GM18870 (cell line): ENCODE measurements at regions not wholly inside any gene's neighbourhood (a gene's known extent, or its start where the extent isn't known, plus 50 kb on each side); places are given as distances from the start of the nearest gene placed in this dataset.

Experiments used
- ATAC-seq: cut with Tn5 transposase; IDR thresholded peaks from one replicate; pipeline ENCODE4 v1.9.1; 2021; ENCODE audit warnings: moderate library complexity; ENCODE audit not compliant: unreplicated experiment

GRCh38 chr14:42079911-42080310 is 473.2 kb downstream of the LRFN5 start:
- ATAC-seq = no peak

- ATAC-seq = no peak
Measured at GRCh38 chr14:42078345-42078744, 471.7 kb downstream of the LRFN5 start.

GRCh38 chr14:42070031-42070430 is 463.4 kb downstream of the LRFN5 start:
- ATAC-seq = no peak

GRCh38 chr14:42057111-42057510 is 450.4 kb downstream of the LRFN5 start:
- no peak for ATAC-seq

- no peak for ATAC-seq
Measured at GRCh38 chr14:42047421-42048055, 440.9 kb downstream of the LRFN5 start.

- no peak for ATAC-seq
Measured at GRCh38 chr14:42045383-42045782, 438.7 kb downstream of the LRFN5 start.

GRCh38 chr14:42028607-42029006 is 421.9 kb downstream of the LRFN5 start:
- no peak for ATAC-seq

- no peak for ATAC-seq
Measured at GRCh38 chr14:42027271-42027670, 420.6 kb downstream of the LRFN5 start.

GRCh38 chr14:42023452-42023851 is 416.8 kb downstream of the LRFN5 start:
- ATAC-seq = no peak

- ATAC-seq = no peak
Measured at GRCh38 chr14:42014301-42014700, 407.6 kb downstream of the LRFN5 start.

GRCh38 chr14:42013559-42013958 is 406.9 kb downstream of the LRFN5 start:
- no peak for ATAC-seq

GRCh38 chr14:42013153-42013552 is 406.5 kb downstream of the LRFN5 start:
- no peak for ATAC-seq

GRCh38 chr14:42011221-42011620 is 404.5 kb downstream of the LRFN5 start:
- ATAC-seq = peak; percentile 69

- no peak for ATAC-seq
Measured at GRCh38 chr14:42004321-42004720, 397.6 kb downstream of the LRFN5 start.

GRCh38 chr14:42002141-42002540 is 395.5 kb downstream of the LRFN5 start:
- ATAC-seq = no peak

- ATAC-seq = no peak
Measured at GRCh38 chr14:42001431-42001830, 394.8 kb downstream of the LRFN5 start.

- ATAC-seq = no peak
Measured at GRCh38 chr14:42000450-42000849, 393.8 kb downstream of the LRFN5 start.

GRCh38 chr14:41993687-41994086 is 387.0 kb downstream of the LRFN5 start:
- ATAC-seq = no peak

GRCh38 chr14:41986700-41987099 is 380.0 kb downstream of the LRFN5 start:
- ATAC-seq = no peak

- no peak for ATAC-seq
Measured at GRCh38 chr14:41986083-41986645, 379.5 kb downstream of the LRFN5 start.

- ATAC-seq = no peak
Measured at GRCh38 chr14:41973178-41973577, 366.5 kb downstream of the LRFN5 start.

GRCh38 chr14:41972531-41972930 is 365.9 kb downstream of the LRFN5 start:
- no peak for ATAC-seq

- no peak for ATAC-seq
Measured at GRCh38 chr14:41960281-41960680, 353.6 kb downstream of the LRFN5 start.
